Heart left ventricle (tissue), 16 donors: ENCODE measurements at regions not wholly inside any gene's neighbourhood (a gene's known extent, or its start where the extent isn't known, plus 50 kb on each side); places are given as distances from the start of the nearest gene placed in this dataset.

ENCODE experiments used
- ATAC-seq, 4 donors: fragments of 200-7000 bp; cut with Tn5 transposase; one replicate each; pipeline ENCODE4 v1.9.1; 2020 to 2022; ENCODE audit warnings: moderate library complexity in 4 of 4, mild to moderate bottlenecking in 3 of 4, moderate number of reproducible peaks in 1 of 4
- DNase-seq, 5 donors: peaks; one replicate each; pipeline ENCODE4 v3.0.0-alpha.2; 2020
- H3K27ac ChIP-seq, 12 donors: fragments of 200-600 bp; sonication (generic) in 4 of 12; one replicate each; pipeline versions ENCODE4 v1.5.0 to v1.8.0; 2016 to 2022; ENCODE audit warnings: mild to moderate bottlenecking in 2 of 12
- H3K27me3 ChIP-seq, 9 donors: fragments of 200-600 bp; sonication (generic) in 2 of 9; one replicate each; pipeline versions ENCODE4 v1.5.1 to v1.8.0; 2016 to 2022; ENCODE audit warnings: mild to moderate bottlenecking in 3 of 9
- H3K36me3 ChIP-seq, 9 donors: fragments of 200-600 bp; sonication (generic) in 2 of 9; one replicate each; pipeline versions ENCODE4 v1.5.0 to v1.8.0; 2018 to 2022; ENCODE audit warnings: mild to moderate bottlenecking in 2 of 9
- H3K4me1 ChIP-seq, 12 donors: fragments of 200-600 bp; sonication (generic) in 4 of 12; one replicate each; pipeline versions ENCODE4 v1.5.0 to v1.8.0; 2016 to 2022; ENCODE audit warnings: mild to moderate bottlenecking in 3 of 12
- H3K4me3 ChIP-seq, 12 donors: fragments of 200-600 bp; sonication (generic) in 4 of 12; one replicate each; pipeline versions ENCODE4 v1.5.0 to v1.8.0; 2017 to 2022; ENCODE audit warnings: mild to moderate bottlenecking in 9 of 12, moderate library complexity in 4 of 12
- H3K9me3 ChIP-seq, 12 donors: fragments of 200-600 bp; sonication (generic) in 4 of 12; one replicate each; pipeline versions ENCODE4 v1.5.0 to v1.8.0; 2016 to 2022; ENCODE audit warnings: mild to moderate bottlenecking in 1 of 12
- CTCF ChIP-seq, 12 donors: fragments of 200-600 bp; sonication (generic) in 4 of 12; IDR thresholded peaks; one replicate each; pipeline versions ENCODE4 v1.5.0 to v1.8.0; 2018 to 2022; ENCODE audit warnings: antibody characterized with exemption in 12 of 12, mild to moderate bottlenecking in 5 of 12
- POLR2A ChIP-seq, 2 donors: fragments of 450-650 bp; IDR thresholded peaks; one replicate each; pipeline ENCODE4 v1.6.1; 2017; ENCODE audit warnings: antibody characterized with exemption in 2 of 2, mild to moderate bottlenecking in 2 of 2, moderate library complexity in 2 of 2
- WGBS, 4 donors: extraction: QIAGEN DNeasy Blood & Tissue Kit in 2 of 4; methylation state at CpG; one replicate each; pipeline versions ENCODE4 v1.1.5 to v1.1.7; 2013 to 2018; 5-methylcytosine and 5-hydroxymethylcytosine counted together
- intact Hi-C, 10 donors: fragments of 100-400 bp; cut with DNase I; formaldehyde crosslinking; loops; one replicate each; pipeline versions ENCODE4 v1.11.1 to v1.14.2; 2022
- donor health status: ischemic (EF 13 %, LVEDD 7.1; RV severe dilation, severe dysfunction).
- donor health status: healthy with polysubstance abuse.
- donor health status: DM: no; HTN: yes; CAD: no.
- donor health status: DM: no; HTN: no; CAD: no.
- donor health status: ischemic (EF 25% LVEDD 6.9; RV normal size, moderate dysfunction).
- donor health status: ischemic (EF 25% LVEDD 5.7; RV mildly dilated, moderate dysfunction).
- donor health status: healthy.
- donor health status: DM: yes; HTN: yes; CAD: no.
- donor health status: ischemic (EF 35%, LVEDD 5.7; RV mildly dilated, moderate dysfunction).
- donor health status: nonischemic (EF 11% LVEDD 7.7; RV severe dilation, severe dysfunction).
- donor health status: DM: yes; HTN: yes; CAD: no.
- donor health status: PGD.
- donor health status: ischemic (EF 29% LVEDD 5.4; RV normal size, mild dysfunction).
- donor health status: nonischemic (EF 23%, LVEDD 6.1; RV moderate dilation, normal function).

GRCh38 chr10:88057720-88058119 is 194.3 kb downstream of the PTEN start:
- DNase-seq, result no peak
- Histone ChIP-seq H3K36me3 (no peaks in the 10 kb centered on the region), H3K4me1 (peaks cover 0 to 31% (median 4%) of the 10 kb centered on the region in 12 donors), H3K4me3 (no peak overlapping the region), H3K27ac (peak overlapping the region in 2 of 12 donors; percentile 3 to 43), H3K9me3 (no peaks in the 10 kb centered on the region), H3K27me3 (no peaks in the 10 kb centered on the region)
- TF ChIP-seq POLR2A (IDR thresholded peaks at IDR 0.05) (no peak), CTCF (IDR thresholded peaks at IDR 0.05) (no peak)
- intact Hi-C loops, result no loop called here
- WGBS, 4 donors, result 59 to 80% (median 69%) methylated on average over 1 of the region's 1 CpG
- ATAC-seq, result no peak

DNA sequence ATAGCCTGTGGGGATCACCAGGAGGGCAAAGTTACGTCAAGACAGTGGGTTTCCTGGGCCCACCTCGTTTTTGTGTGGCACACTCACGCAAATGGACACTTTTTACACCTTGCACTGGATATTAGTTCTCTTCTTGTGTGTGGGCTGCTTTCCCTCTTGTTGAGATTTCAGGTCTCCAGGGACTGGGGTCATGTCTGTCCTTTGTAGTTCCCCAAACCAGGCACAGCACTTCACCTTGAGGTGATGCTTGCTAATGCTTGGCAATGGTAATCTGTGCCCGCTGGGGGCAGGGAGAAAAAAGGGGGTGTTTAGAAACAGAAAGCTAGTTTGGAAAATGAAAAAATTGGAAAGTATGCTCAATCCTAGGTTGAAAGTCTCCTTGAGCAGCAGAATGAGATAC is 195.3 kb downstream of the PTEN start:
- Histone ChIP-seq H3K36me3 (no peaks in the 10 kb centered on the region), H3K27ac (peak overlapping the region in 3 of 12 donors; percentile 3 to 23 (median 18)), H3K27me3 (no peaks in the 10 kb centered on the region), H3K4me1 (peaks cover 6 to 42% (median 14%) of the 10 kb centered on the region in 12 donors), H3K4me3 (no peak overlapping the region), H3K9me3 (no peaks in the 10 kb centered on the region)
- TF ChIP-seq POLR2A (IDR thresholded peaks at IDR 0.05), result no peak
- TF ChIP-seq CTCF (IDR thresholded peaks at IDR 0.05), result no peak
- ATAC-seq (no peak), DNase-seq (no peak)
- 71 to 83% (median 81%) methylated on average over 4 of the region's 4 CpGs for WGBS, 4 donors
- intact Hi-C loops, result no loop called here

DNA sequence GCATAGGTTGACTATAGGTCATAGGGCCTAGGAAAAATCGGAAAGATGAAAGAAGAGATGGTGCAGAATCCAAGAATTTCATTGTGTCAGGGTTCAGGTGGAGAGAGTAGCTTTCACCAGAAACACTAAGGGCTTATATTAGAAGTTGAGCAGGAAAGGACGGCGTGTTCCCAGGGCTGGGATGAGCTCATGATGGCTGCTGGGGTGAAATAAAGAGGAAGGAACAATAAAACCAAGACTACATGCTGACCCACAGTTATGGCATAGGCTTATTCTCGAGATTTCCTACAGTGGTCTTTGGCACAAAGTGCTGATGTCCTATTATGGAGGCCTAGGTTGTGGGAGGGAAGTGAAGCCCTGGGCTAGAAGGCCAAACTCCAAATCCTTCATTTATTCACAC is 195.8 kb downstream of the PTEN start:
- TF ChIP-seq CTCF (IDR thresholded peaks at IDR 0.05) (no peak), POLR2A (IDR thresholded peaks at IDR 0.05) (no peak)
- Histone ChIP-seq H3K4me3 (no peak overlapping the region), H3K27me3 (no peaks in the 10 kb centered on the region), H3K4me1 (peaks cover 6 to 46% (median 19%) of the 10 kb centered on the region in 12 donors), H3K36me3 (no peaks in the 10 kb centered on the region), H3K27ac (peak overlapping the region in 1 of 12 donors; percentile 3), H3K9me3 (no peaks in the 10 kb centered on the region)
- DNase-seq (no peak), ATAC-seq (peak in 2 of 4 donors; percentile 41 to 45)
- intact Hi-C loops, result no loop called here
- WGBS, 4 donors, result 70 to 82% (median 77%) methylated on average over 4 of the region's 4 CpGs

- ATAC-seq, result no peak
Measured at GRCh38 chr10:88060762-88061161, 197.3 kb downstream of the PTEN start.

More at GRCh38 chr10:88060762-88061161, 197.3 kb downstream of the PTEN start:
- Histone ChIP-seq H3K36me3 (no peaks in the 10 kb centered on the region), H3K9me3 (no peaks in the 10 kb centered on the region), H3K4me3 (no peak overlapping the region), H3K27ac (no peak overlapping the region), H3K4me1 (peaks cover 6 to 62% (median 33%) of the 10 kb centered on the region in 12 donors), H3K27me3 (no peaks in the 10 kb centered on the region)
- 97 to 98% (median 98%) methylated on average over 6 of the region's 6 CpGs for WGBS, 4 donors
- intact Hi-C loops, result loop anchor here in 1 of 10 donors (5.0 kb wide), 1 partner anchor 47 kb away; no protein-coding TSS in a partner anchor
- TF ChIP-seq POLR2A (IDR thresholded peaks at IDR 0.05) (no peak), CTCF (IDR thresholded peaks at IDR 0.05) (no peak)
- no peak for DNase-seq
